ENCODE measurements at regions not wholly inside any gene's neighbourhood (a gene's known extent, or its start where the extent isn't known, plus 50 kb on each side); places are given as distances from the start of the nearest gene placed in this dataset.

GRCh38 chr2:64867253-64867996 is 121.8 kb upstream of the SLC1A4 start:
- in situ Hi-C loops (cut with MboI; ENCODE audit: low sequenced_read_pairs) = no loop called here

- in situ Hi-C loops (cut with MboI; ENCODE audit: low sequenced_read_pairs) = no loop called here
Observed at GRCh38 chr2:64869126-64869525, 120.1 kb upstream of the SLC1A4 start.

GRCh38 chr2:64873472-64873924 is 115.7 kb upstream of the SLC1A4 start:
- in situ Hi-C loops (cut with MboI; ENCODE audit: low sequenced_read_pairs) = loop anchor here (5.0 kb wide), 1 partner anchor 276 kb away; no protein-coding TSS in a partner anchor

GRCh38 chr2:64874593-64874992 is 114.6 kb upstream of the SLC1A4 start:
- in situ Hi-C loops (cut with MboI; ENCODE audit: low sequenced_read_pairs) = loop anchor here (5.0 kb wide), 1 partner anchor 277 kb away; no protein-coding TSS in a partner anchor

GRCh38 chr2:64875368-64875767 is 113.8 kb upstream of the SLC1A4 start:
- in situ Hi-C loops (cut with MboI; ENCODE audit: low sequenced_read_pairs) = loop anchor here (25.0 kb wide), 2 partner anchors 813 to 1188 kb away; no protein-coding TSS in a partner anchor

- in situ Hi-C loops (cut with MboI; ENCODE audit: low sequenced_read_pairs) = loop anchor here (25.0 kb wide), 2 partner anchors 814 to 1189 kb away; no protein-coding TSS in a partner anchor
Observed at GRCh38 chr2:64876137-64876647, 113.0 kb upstream of the SLC1A4 start.

GRCh38 chr2:64879745-64880144 is 109.5 kb upstream of the SLC1A4 start:
- in situ Hi-C loops (cut with MboI; ENCODE audit: low sequenced_read_pairs) = loop anchor here (10.0 to 25.0 kb wide), 3 partner anchors 535 to 1192 kb away; no protein-coding TSS in a partner anchor

GRCh38 chr2:64880193-64880951 is 108.8 kb upstream of the SLC1A4 start:
- in situ Hi-C loops (cut with MboI; ENCODE audit: low sequenced_read_pairs) = loop anchor here (10.0 to 25.0 kb wide), 3 partner anchors 536 to 1193 kb away; no protein-coding TSS in a partner anchor

GRCh38 chr2:64881037-64881492 is 108.1 kb upstream of the SLC1A4 start:
- in situ Hi-C loops (cut with MboI; ENCODE audit: low sequenced_read_pairs) = loop anchor here (10.0 to 25.0 kb wide), 3 partner anchors 536 to 1194 kb away; no protein-coding TSS in a partner anchor

GRCh38 chr2:64887565-64887964 is 101.6 kb upstream of the SLC1A4 start:
- in situ Hi-C loops (cut with MboI; ENCODE audit: low sequenced_read_pairs) = loop anchor here (10.0 to 25.0 kb wide), 3 partner anchors 543 to 1200 kb away; no protein-coding TSS in a partner anchor

- in situ Hi-C loops (cut with MboI; ENCODE audit: low sequenced_read_pairs) = loop anchor here (10.0 to 25.0 kb wide), 3 partner anchors 544 to 1201 kb away; no protein-coding TSS in a partner anchor
Observed at GRCh38 chr2:64888591-64889309, 100.4 kb upstream of the SLC1A4 start.

GRCh38 chr2:64889803-64890202 is 99.4 kb upstream of the SLC1A4 start:
- in situ Hi-C loops (cut with MboI; ENCODE audit: low sequenced_read_pairs) = loop anchor here (10.0 to 25.0 kb wide), 3 partner anchors 545 to 1203 kb away; no protein-coding TSS in a partner anchor

- in situ Hi-C loops (cut with MboI; ENCODE audit: low sequenced_read_pairs) = loop anchor here (25.0 kb wide), 2 partner anchors 834 to 1209 kb away; no protein-coding TSS in a partner anchor
Observed at GRCh38 chr2:64896572-64896971, 92.6 kb upstream of the SLC1A4 start.

- in situ Hi-C loops (cut with MboI; ENCODE audit: low sequenced_read_pairs) = loop anchor here (25.0 kb wide), 2 partner anchors 837 to 1212 kb away; no protein-coding TSS in a partner anchor
Observed at GRCh38 chr2:64899081-64899865, 89.9 kb upstream of the SLC1A4 start.

- in situ Hi-C loops (cut with MboI; ENCODE audit: low sequenced_read_pairs) = loop anchor here (25.0 kb wide), 4 partner anchors 262 to 1213 kb away; no protein-coding TSS in a partner anchor
Observed at GRCh38 chr2:64899876-64900275, 89.3 kb upstream of the SLC1A4 start.

- in situ Hi-C loops (cut with MboI; ENCODE audit: low sequenced_read_pairs) = loop anchor here (25.0 kb wide), 2 partner anchors 258 to 658 kb away; no protein-coding TSS in a partner anchor
Observed at GRCh38 chr2:64904413-64905329, 84.5 kb upstream of the SLC1A4 start.

- in situ Hi-C loops (cut with MboI; ENCODE audit: low sequenced_read_pairs) = loop anchor here (25.0 kb wide), 2 partner anchors 257 to 657 kb away; no protein-coding TSS in a partner anchor
Observed at GRCh38 chr2:64905338-64906024, 83.7 kb upstream of the SLC1A4 start.
